ENCODE measurements at regions not wholly inside any gene's neighbourhood (a gene's known extent, or its start where the extent isn't known, plus 50 kb on each side); places are given as distances from the start of the nearest gene placed in this dataset.

DNA sequence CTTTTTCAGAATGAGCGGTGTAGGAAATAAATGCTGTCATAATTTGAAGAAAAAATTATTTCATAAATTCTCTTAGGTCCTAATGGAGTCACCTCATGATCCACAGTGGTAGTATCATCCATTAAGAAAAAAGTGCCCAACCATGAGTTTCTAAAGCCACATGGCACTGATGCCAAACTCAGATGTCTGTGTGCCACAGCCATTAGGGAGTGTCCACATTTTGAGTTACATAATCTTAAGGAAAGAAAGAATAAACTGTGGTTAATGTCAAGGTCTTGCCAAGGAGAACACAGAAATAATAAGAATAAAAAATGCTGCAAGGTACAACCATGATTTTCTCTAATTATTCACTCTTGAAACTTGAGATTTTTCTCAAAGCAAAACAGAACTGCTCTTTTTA, 1101.8 kb downstream of the SORCS3 start:
- no peak overlapping the region for H2BK15ac ChIP-seq (ENCODE audit: low read length)
- ChIA-PET POLR2A (ENCODE audit: partially characterized antibody) (no interaction called here), CTCF (ENCODE audit: partially characterized antibody) (interaction anchor here (0.6 to 1.2 kb wide), 2 partner anchors 142 to 690 kb away, joined by 3 read pairs; no protein-coding TSS in a partner anchor)
- no peak overlapping the region for H2BK120ac ChIP-seq (replicated peaks; ENCODE audit: low read depth, low read length)
- H3K23ac ChIP-seq (ENCODE audit: insufficient read length): no peak overlapping the region
- no peaks in the 10 kb centered on the region for H3K27me3 ChIP-seq (replicated peaks in 1 of 4; ENCODE audit: control insufficient read depth in 3 of 4, extremely low read depth in 1 of 4, insufficient read depth in 3 of 4, low read length in 3 of 4)
- no peak overlapping the region for H3K4me2 ChIP-seq (ENCODE audit: insufficient read depth in 1 of 2, low read depth in 2 of 2, low read length in 2 of 2)
- H3K18ac ChIP-seq (ENCODE audit: extremely low read depth, low read length): no peak overlapping the region
- no peak overlapping the region for H2BK20ac ChIP-seq (ENCODE audit: low read length)
- no peak overlapping the region for H3K27ac ChIP-seq (ENCODE audit: low read depth, low read length)
- no peaks in the 10 kb centered on the region for H3K36me3 ChIP-seq (ENCODE audit: control insufficient read depth in 2 of 4, insufficient read depth in 4 of 4, low read length in 3 of 4)
- no peak overlapping the region for H3K4me3 ChIP-seq (ENCODE audit: extremely low read depth in 1 of 4, insufficient read depth in 2 of 4, low read depth in 3 of 4, low read length in 4 of 4)
- no peaks in the 10 kb centered on the region for H3K4me1 ChIP-seq (replicated peaks in 1 of 4; ENCODE audit: control insufficient read depth in 3 of 4, insufficient read depth in 4 of 4, low read length in 3 of 4)
- H4K91ac ChIP-seq (replicated peaks; ENCODE audit: insufficient read length, low read length): no peak overlapping the region
- TF ChIP-seq, protein P1, sequence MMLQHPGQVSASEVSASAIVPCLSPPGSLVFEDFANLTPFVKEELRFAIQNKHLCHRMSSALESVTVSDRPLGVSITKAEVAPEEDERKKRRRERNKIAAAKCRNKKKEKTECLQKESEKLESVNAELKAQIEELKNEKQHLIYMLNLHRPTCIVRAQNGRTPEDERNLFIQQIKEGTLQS (IDR thresholded peaks at IDR 0.05; ENCODE audit: insufficient read depth, low read depth, low read length): no peak
- TF ChIP-seq, protein P2, sequence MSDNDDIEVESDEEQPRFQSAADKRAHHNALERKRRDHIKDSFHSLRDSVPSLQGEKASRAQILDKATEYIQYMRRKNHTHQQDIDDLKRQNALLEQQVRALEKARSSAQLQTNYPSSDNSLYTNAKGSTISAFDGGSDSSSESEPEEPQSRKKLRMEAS (IDR thresholded peaks at IDR 0.05): no peak
- TF ChIP-seq KDM1A (IDR thresholded peaks at IDR 0.05; ENCODE audit: borderline replicate concordance, low read length): no peak
- no peak overlapping the region for H3K4ac ChIP-seq (replicated peaks; ENCODE audit: insufficient read length, low read depth, low read length)
- DNase-seq (ENCODE audit: low read depth in 1 of 2, low spot score in 2 of 2): no peak
- no peak overlapping the region for H2BK5ac ChIP-seq (ENCODE audit: low read depth, low read length)
- no peak overlapping the region for H2AFZ ChIP-seq (ENCODE audit: low read length)
- no peak overlapping the region for H4K5ac ChIP-seq (ENCODE audit: insufficient read length, low read depth, low read length)
- FAIRE-seq: no peak
- no peak overlapping the region for H3K56ac ChIP-seq (replicated peaks; ENCODE audit: insufficient read length, low read depth, low read length)
- 94% methylated on average over 1 of the region's 1 CpG; no CpG with 5 or more reads in 1 of the 2 experiments for WGBS, 2 experiments (ENCODE audit: extremely low coverage in 1 of 2, insufficient coverage in 1 of 2, insufficient read length in 1 of 2, insufficient replicate concordance in 2 of 2, low coverage in 1 of 2, low lambda C conversion rate in 2 of 2, missing lambda C conversion rate in 1 of 2)
- H3K79me2 ChIP-seq (ENCODE audit: control insufficient read depth in 1 of 2, insufficient read depth in 2 of 2, low read length in 2 of 2): no peaks in the 10 kb centered on the region
- no peaks in the 10 kb centered on the region for H4K20me1 ChIP-seq (replicated peaks in 1 of 2; ENCODE audit: control insufficient read depth in 1 of 2, insufficient read depth in 2 of 2, low read length in 2 of 2)
- no peak overlapping the region for H3K9ac ChIP-seq (replicated peaks in 1 of 4; ENCODE audit: extremely low read depth in 1 of 4, low read depth in 3 of 4, low read length in 3 of 4)
- H2AK5ac ChIP-seq (ENCODE audit: low read depth, low read length): no peak overlapping the region
- no peak overlapping the region for H2BK12ac ChIP-seq (ENCODE audit: low read depth, low read length)
- no peak overlapping the region for H3K14ac ChIP-seq (ENCODE audit: insufficient read length)
- H3K23me2 ChIP-seq (ENCODE audit: low read depth, low read length): no peaks in the 10 kb centered on the region
- H3K9me3 ChIP-seq (ENCODE audit: insufficient read depth in 2 of 2, low read depth in 1 of 2, low read length in 1 of 2): no peaks in the 10 kb centered on the region
- no peak overlapping the region for H4K8ac ChIP-seq (ENCODE audit: extremely low read depth, insufficient read depth, low read length)
- no peaks in the 10 kb centered on the region for H3K79me1 ChIP-seq (ENCODE audit: low read depth, low read length)
